ENCODE measurements at regions not wholly inside any gene's neighbourhood (a gene's known extent, or its start where the extent isn't known, plus 50 kb on each side); places are given as distances from the start of the nearest gene placed in this dataset.

DNA sequence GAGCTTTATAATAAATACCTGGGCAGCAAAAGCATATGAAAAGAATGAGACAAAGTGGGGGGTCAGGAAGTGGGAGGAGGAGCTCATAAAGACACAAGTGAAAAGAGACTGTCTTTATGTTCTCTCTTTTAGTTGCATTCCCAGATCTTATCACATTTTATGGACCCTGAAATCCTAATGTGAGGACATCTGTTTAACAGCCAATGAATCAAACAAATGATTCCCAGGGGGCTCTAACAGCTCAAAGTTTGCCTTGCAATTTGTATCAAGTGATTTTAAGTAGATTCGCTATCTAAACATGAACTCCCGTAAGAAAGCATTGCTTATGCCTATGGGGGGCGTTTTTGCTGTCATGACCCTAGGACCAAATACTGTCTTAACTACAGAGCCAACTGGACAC lies 332.3 kb upstream of the CNTN4 start:
- H3K4me1 ChIP-seq = no peaks in the 10 kb centered on the region
- no peak overlapping the region for H2AFZ ChIP-seq
- no peaks in the 10 kb centered on the region for H3K9me3 ChIP-seq (ENCODE audit: control insufficient read depth, low read length)
- no peaks in the 10 kb centered on the region for H3K36me3 ChIP-seq (ENCODE audit: control insufficient read depth, insufficient read depth, low read length)
- TF ChIP-seq, protein P1, sequence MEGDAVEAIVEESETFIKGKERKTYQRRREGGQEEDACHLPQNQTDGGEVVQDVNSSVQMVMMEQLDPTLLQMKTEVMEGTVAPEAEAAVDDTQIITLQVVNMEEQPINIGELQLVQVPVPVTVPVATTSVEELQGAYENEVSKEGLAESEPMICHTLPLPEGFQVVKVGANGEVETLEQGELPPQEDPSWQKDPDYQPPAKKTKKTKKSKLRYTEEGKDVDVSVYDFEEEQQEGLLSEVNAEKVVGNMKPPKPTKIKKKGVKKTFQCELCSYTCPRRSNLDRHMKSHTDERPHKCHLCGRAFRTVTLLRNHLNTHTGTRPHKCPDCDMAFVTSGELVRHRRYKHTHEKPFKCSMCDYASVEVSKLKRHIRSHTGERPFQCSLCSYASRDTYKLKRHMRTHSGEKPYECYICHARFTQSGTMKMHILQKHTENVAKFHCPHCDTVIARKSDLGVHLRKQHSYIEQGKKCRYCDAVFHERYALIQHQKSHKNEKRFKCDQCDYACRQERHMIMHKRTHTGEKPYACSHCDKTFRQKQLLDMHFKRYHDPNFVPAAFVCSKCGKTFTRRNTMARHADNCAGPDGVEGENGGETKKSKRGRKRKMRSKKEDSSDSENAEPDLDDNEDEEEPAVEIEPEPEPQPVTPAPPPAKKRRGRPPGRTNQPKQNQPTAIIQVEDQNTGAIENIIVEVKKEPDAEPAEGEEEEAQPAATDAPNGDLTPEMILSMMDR (IDR thresholded peaks at IDR 0.05) = no peak
- no peak overlapping the region for H3K9ac ChIP-seq
- H3K27me3 ChIP-seq (ENCODE audit: control insufficient read depth, insufficient read depth, low read length) = no peaks in the 10 kb centered on the region
- no peak overlapping the region for H3K27ac ChIP-seq
- H3K79me2 ChIP-seq = no peaks in the 10 kb centered on the region
- no peak overlapping the region for H3K4me2 ChIP-seq (ENCODE audit: low read length)
- no peak overlapping the region for H3K4me3 ChIP-seq (ENCODE audit: low read depth, low read length)

DNA sequence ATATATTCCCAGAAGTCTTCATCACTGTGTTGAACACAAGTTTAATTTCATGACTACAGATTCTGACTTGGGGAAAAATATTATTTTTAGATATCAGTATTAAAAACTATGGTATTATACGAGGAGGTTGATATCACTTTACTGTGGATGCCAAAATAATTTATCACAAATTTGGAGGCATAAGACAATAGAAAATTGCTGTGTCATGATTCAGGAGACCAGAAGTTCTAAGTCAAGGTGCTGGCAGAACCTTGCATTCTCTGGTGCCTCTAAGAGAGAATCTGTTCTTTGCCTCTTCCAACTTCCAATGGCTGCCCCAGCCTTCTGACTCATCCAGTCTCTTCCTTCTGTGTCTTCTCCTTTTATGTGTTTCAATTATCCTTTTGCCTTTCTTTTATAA lies 325.0 kb upstream of the CNTN4 start:
- H3K79me2 ChIP-seq = no peaks in the 10 kb centered on the region

DNA sequence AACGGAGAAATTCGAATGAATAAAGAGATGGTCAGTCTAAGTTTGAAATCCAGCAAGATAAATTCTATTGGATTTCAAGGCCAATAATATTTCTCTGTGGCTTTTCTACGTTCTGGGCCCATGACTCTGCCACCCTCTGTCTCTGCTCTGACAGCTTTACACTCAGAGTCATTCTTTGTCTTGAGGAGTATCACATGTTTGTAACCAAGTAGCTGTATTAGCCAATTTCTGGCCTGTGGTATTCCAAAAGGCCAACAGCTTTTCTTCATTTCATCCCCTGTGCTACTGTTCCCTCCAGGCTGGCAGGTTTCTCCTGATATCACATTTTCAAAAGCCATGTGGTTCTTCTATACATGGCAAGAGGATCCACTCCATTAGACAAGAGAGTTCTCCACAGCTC lies 324.1 kb upstream of the CNTN4 start:
- no peaks in the 10 kb centered on the region for H3K4me1 ChIP-seq
- no peaks in the 10 kb centered on the region for H3K79me2 ChIP-seq
- H3K9me3 ChIP-seq (ENCODE audit: control insufficient read depth, low read length) = no peaks in the 10 kb centered on the region
- H3K27me3 ChIP-seq (ENCODE audit: control insufficient read depth, insufficient read depth, low read length) = no peaks in the 10 kb centered on the region
- H3K4me2 ChIP-seq (ENCODE audit: low read length) = no peak overlapping the region
- no peaks in the 10 kb centered on the region for H3K36me3 ChIP-seq (ENCODE audit: control insufficient read depth, insufficient read depth, low read length)
- no peak overlapping the region for H3K4me3 ChIP-seq (ENCODE audit: low read depth, low read length)
- TF ChIP-seq, protein P1 (IDR thresholded peaks at IDR 0.05) = no peak
- no peak overlapping the region for H3K27ac ChIP-seq
- no peak overlapping the region for H2AFZ ChIP-seq
- no peak overlapping the region for H3K9ac ChIP-seq

More for the DNA sequence above, 325.0 kb upstream of the CNTN4 start:
- Histone ChIP-seq H3K4me3 (ENCODE audit: low read depth, low read length) (no peak overlapping the region), H3K4me1 (no peaks in the 10 kb centered on the region), H3K27ac (no peak overlapping the region), H3K9ac (no peak overlapping the region), H2AFZ (no peak overlapping the region), H3K9me3 (ENCODE audit: control insufficient read depth, low read length) (no peaks in the 10 kb centered on the region), H3K36me3 (ENCODE audit: control insufficient read depth, insufficient read depth, low read length) (no peaks in the 10 kb centered on the region), H3K4me2 (ENCODE audit: low read length) (no peak overlapping the region), H3K27me3 (ENCODE audit: control insufficient read depth, insufficient read depth, low read length) (no peaks in the 10 kb centered on the region)
- TF ChIP-seq, protein P1 (IDR thresholded peaks at IDR 0.05) = no peak

DNA sequence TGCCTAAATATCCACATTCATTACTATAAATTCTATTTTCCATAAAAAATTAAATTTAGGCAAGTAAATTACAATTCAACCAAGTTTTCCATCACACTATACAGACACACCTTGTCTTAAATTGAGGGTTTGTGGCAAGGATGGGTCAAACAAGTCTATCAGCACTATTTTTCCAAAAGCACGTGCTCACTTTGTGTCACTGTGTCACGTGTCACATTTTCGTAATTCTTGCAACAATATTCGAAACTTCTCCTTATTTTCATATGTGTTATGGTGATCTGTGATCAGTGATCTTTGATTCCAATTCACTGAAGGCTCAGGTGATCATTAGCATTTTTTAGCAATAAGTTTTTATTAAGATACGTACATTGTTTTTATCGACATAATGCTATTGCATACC lies 323.3 kb upstream of the CNTN4 start:
- no peaks in the 10 kb centered on the region for H3K79me2 ChIP-seq
- no peak overlapping the region for H3K4me3 ChIP-seq (ENCODE audit: low read depth, low read length)
- no peaks in the 10 kb centered on the region for H3K27me3 ChIP-seq (ENCODE audit: control insufficient read depth, insufficient read depth, low read length)
- H3K27ac ChIP-seq = no peak overlapping the region
- no peaks in the 10 kb centered on the region for H3K36me3 ChIP-seq (ENCODE audit: control insufficient read depth, insufficient read depth, low read length)
- no peaks in the 10 kb centered on the region for H3K9me3 ChIP-seq (ENCODE audit: control insufficient read depth, low read length)
- TF ChIP-seq, protein P1 (IDR thresholded peaks at IDR 0.05) = no peak
- H3K4me2 ChIP-seq (ENCODE audit: low read length) = no peak overlapping the region
- no peak overlapping the region for H2AFZ ChIP-seq
- H3K4me1 ChIP-seq = no peaks in the 10 kb centered on the region
- H3K9ac ChIP-seq = no peak overlapping the region

DNA sequence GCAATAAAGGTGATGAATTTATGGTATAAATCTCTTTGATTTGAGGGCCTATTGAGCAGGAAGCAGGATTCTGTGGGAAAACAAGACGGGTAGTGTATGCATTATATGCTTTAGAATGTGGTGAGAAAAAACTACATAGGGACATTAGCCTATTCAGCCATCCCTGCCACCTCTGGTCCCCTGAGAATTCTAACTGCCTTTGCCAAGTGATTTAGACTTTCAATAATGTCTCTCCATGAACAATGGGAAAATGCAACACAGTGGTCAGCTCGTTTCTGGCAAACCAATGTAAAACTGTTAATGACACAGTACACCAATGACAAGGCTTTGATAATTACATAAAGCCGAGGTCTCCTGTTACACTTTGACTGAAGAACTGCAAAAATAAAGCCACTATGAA lies 314.7 kb upstream of the CNTN4 start:
- H3K4me1 ChIP-seq = no peaks in the 10 kb centered on the region
- H3K79me2 ChIP-seq = no peaks in the 10 kb centered on the region
- H3K36me3 ChIP-seq (ENCODE audit: control insufficient read depth, insufficient read depth, low read length) = no peaks in the 10 kb centered on the region
- H2AFZ ChIP-seq = no peak overlapping the region
- no peaks in the 10 kb centered on the region for H3K27me3 ChIP-seq (ENCODE audit: control insufficient read depth, insufficient read depth, low read length)
- H3K4me3 ChIP-seq (ENCODE audit: low read depth, low read length) = no peak overlapping the region
- H3K4me2 ChIP-seq (ENCODE audit: low read length) = no peak overlapping the region
- TF ChIP-seq, protein P1 (IDR thresholded peaks at IDR 0.05) = no peak
- no peak overlapping the region for H3K9ac ChIP-seq
- no peak overlapping the region for H3K27ac ChIP-seq
- H3K9me3 ChIP-seq (ENCODE audit: control insufficient read depth, low read length) = no peaks in the 10 kb centered on the region
